B cell (primary cell): ENCODE measurements at regions not wholly inside any gene's neighbourhood (a gene's known extent, or its start where the extent isn't known, plus 50 kb on each side); places are given as distances from the start of the nearest gene placed in this dataset.

Experiments
- EZH2 ChIP-seq: IDR thresholded peaks from 2 replicates; pipeline ENCODE4 v1.6.1; 2012; ENCODE audit warnings: borderline replicate concordance, low read depth, mild to moderate bottlenecking, moderate library complexity, low read length; ENCODE audit not compliant: insufficient read depth, poor library complexity, severe bottlenecking
- TF ChIP-seq, protein P1 (sequence below): fragments of 200-600 bp; IDR thresholded peaks from one replicate; pipeline ENCODE4 v1.8.0; 2022; ENCODE audit warnings: antibody characterized with exemption, mild to moderate bottlenecking

DNA sequence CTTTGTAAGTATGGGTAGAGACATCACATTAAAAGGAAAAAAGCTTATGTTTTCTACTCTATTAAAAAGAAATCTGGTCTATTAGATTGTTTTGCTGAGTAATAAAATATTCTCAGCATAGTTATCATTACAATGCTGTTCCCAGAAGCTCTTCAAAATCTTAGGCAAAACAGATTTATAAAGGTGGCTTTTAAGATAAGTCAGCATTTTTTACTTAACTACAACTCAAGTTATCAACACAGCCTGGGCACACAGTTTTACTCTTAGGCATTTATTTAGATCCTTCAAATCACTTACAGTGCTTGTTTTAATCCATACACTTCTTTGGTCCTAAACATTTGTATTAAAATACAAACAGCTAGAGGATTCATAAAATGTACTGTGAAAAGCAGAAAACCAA lies 534.8 kb upstream of the NCAM2 start:
- TF ChIP-seq, protein P1, sequence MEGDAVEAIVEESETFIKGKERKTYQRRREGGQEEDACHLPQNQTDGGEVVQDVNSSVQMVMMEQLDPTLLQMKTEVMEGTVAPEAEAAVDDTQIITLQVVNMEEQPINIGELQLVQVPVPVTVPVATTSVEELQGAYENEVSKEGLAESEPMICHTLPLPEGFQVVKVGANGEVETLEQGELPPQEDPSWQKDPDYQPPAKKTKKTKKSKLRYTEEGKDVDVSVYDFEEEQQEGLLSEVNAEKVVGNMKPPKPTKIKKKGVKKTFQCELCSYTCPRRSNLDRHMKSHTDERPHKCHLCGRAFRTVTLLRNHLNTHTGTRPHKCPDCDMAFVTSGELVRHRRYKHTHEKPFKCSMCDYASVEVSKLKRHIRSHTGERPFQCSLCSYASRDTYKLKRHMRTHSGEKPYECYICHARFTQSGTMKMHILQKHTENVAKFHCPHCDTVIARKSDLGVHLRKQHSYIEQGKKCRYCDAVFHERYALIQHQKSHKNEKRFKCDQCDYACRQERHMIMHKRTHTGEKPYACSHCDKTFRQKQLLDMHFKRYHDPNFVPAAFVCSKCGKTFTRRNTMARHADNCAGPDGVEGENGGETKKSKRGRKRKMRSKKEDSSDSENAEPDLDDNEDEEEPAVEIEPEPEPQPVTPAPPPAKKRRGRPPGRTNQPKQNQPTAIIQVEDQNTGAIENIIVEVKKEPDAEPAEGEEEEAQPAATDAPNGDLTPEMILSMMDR = no peak
- no peak for TF ChIP-seq EZH2
